ENCODE measurements at regions not wholly inside any gene's neighbourhood (a gene's known extent, or its start where the extent isn't known, plus 50 kb on each side); places are given as distances from the start of the nearest gene placed in this dataset.

GRCh38 chr7:123352973-123353372 lies 153.2 kb upstream of the SLC13A1 start:
- no peaks in the 10 kb centered on the region for H3F3A ChIP-seq (replicated peaks; ENCODE audit: low read depth)
- H3K79me2 ChIP-seq (replicated peaks; ENCODE audit: insufficient read depth) = no peaks in the 10 kb centered on the region
- no peak overlapping the region for H3K4me3 ChIP-seq
- no peak overlapping the region for H3K27ac ChIP-seq (ENCODE audit: low read depth)
- peaks cover 5% of the 10 kb centered on the region for H3K27me3 Mint-ChIP-seq (ENCODE audit: insufficient read depth, low read depth, poor library complexity)
- peaks cover 19% of the 10 kb centered on the region for H3K4me1 Mint-ChIP-seq
- no peak for ATAC-seq
- TF ChIP-seq EZH2 (IDR thresholded peaks at IDR 0.05; ENCODE audit: low read depth, unreplicated experiment) (no peak), REST (IDR thresholded peaks at IDR 0.05; ENCODE audit: unreplicated experiment) (no peak), NANOG (IDR thresholded peaks at IDR 0.05; ENCODE audit: borderline replicate concordance) (no peak), STAT1 (IDR thresholded peaks at IDR 0.05; ENCODE audit: unreplicated experiment) (no peak), ZNF331 (CRISPR knock-in tag; IDR thresholded peaks at IDR 0.05; ENCODE audit: low read depth) (no peak), POLR2AphosphoS5 (IDR thresholded peaks at IDR 0.05; ENCODE audit: low read depth) (no peak), ZNF114 (CRISPR knock-in tag; IDR thresholded peaks at IDR 0.05) (no peak), EZH2phosphoT487 (IDR thresholded peaks at IDR 0.05; ENCODE audit: unreplicated experiment) (no peak), CTCF (conservative IDR thresholded peaks at IDR 0.05; ENCODE audit: low read depth in 2 of 2) (no peak), CREB1 (CRISPR knock-in tag; IDR thresholded peaks at IDR 0.05; ENCODE audit: low read depth) (no peak), ZNF462 (CRISPR knock-in tag; IDR thresholded peaks at IDR 0.05) (no peak), ETS1 (IDR thresholded peaks at IDR 0.05) (no peak)
- no peak overlapping the region for H3K27ac Mint-ChIP-seq
- DNase-seq (ENCODE audit: low spot score) = no peak
- peaks cover 6% of the 10 kb centered on the region; the same call in 1 of the 2 replicates for H3K9me2 ChIP-seq (ENCODE audit: insufficient read depth)
- no peaks in the 10 kb centered on the region for H3K27me3 ChIP-seq (ENCODE audit: insufficient read depth)
- no peak overlapping the region for H2AFZ ChIP-seq
- H3K4me1 ChIP-seq (ENCODE audit: insufficient read depth) = peaks cover 9% of the 10 kb centered on the region; the same call in 1 of the 2 replicates
- H3K4me2 ChIP-seq = no peak overlapping the region
- no peak overlapping the region for H3K4me3 Mint-ChIP-seq
- no peaks in the 10 kb centered on the region; the same call in 2 of the 3 replicates for H3K9me3 Mint-ChIP-seq
- H3K36me3 Mint-ChIP-seq (ENCODE audit: low read depth) = no peaks in the 10 kb centered on the region
- H3K36me3 ChIP-seq (ENCODE audit: insufficient read depth) = no peaks in the 10 kb centered on the region
- H4K20me1 ChIP-seq (replicated peaks; ENCODE audit: insufficient read depth) = no peaks in the 10 kb centered on the region

Data from GM23338 (cell line).